ENCODE measurements at regions not wholly inside any gene's neighbourhood (a gene's known extent, or its start where the extent isn't known, plus 50 kb on each side); places are given as distances from the start of the nearest gene placed in this dataset.
"Not testable (repeated sequence)": the region's sequence is repeated elsewhere in the genome, so short reads cannot be mapped to it uniquely, and the experiment has no call there.

DNA sequence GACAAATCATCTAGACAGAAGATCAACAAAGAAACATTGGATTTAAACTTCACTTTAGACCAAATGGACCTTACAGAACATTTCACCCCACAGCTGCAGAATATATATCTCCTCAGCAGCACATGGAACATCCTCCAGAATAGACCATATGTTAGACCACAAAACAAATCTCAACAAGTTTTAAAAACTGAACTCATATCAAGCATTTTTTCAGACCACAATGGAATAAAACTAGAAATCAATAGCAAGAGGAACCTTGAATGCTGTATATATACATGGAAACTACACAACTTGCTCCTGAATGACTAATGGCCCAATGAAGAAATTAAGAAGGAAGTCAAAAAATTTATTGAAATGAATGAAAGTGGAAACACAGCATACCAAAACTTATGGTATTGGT lies 157.7 kb downstream of the MTERF1 start:
- no peaks in the 10 kb centered on the region for H3K4me1 Mint-ChIP-seq

DNA sequence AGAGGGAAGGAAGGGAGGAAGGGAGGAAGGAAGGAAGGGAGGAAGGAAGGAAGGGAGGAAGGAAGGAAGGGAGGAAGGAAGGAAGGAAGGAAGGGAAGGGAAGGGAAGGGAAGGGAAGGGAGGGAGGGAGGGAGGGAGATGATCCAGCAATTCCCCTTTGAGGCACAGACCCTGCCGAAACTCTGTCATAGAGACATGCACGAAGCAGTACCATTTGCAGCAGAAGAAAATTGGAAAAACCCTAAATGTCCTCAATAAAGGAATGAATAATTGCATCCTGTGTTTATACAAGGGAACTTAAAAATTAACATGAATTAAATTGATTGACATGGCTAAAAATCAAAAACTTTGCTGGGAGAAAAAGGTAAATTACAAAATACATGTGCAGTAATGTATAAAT lies 151.5 kb downstream of the MTERF1 start:
- DNase-seq, result not testable (repeated sequence)

More for the DNA sequence above, 157.7 kb downstream of the MTERF1 start:
- H3K9me3 Mint-ChIP-seq, result peaks cover 10% of the 10 kb centered on the region
- no peak for DNase-seq
- H3K27ac Mint-ChIP-seq, result no peak overlapping the region
- no peak overlapping the region for H3K4me3 Mint-ChIP-seq
- H3K27me3 Mint-ChIP-seq, result no peaks in the 10 kb centered on the region
- CTCF ChIA-PET, result no interaction called here
- no peaks in the 10 kb centered on the region for H3K36me3 Mint-ChIP-seq

DNA sequence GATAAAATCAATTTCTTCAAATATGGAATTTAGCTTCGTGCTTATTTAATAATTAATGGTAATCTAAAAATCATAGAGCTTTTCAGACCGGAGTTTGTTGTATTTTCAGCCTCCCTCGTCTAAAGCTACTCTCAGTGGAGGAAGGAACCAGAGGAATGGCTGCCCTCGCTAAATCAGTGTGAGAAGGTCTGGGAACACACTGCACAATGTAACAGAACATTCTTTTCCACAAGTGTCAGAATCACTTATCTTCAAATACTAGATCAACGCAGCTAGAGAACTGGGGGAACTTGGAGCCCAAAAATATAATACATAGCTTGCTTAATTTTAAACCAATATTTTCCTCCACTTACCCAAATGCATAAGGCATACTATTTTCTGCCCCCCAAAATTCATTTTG lies 148.5 kb downstream of the MTERF1 start:
- Mint-ChIP-seq H3K27ac (no peak overlapping the region), H3K36me3 (no peaks in the 10 kb centered on the region), H3K4me3 (no peak overlapping the region), H3K27me3 (no peaks in the 10 kb centered on the region), H3K4me1 (no peaks in the 10 kb centered on the region), H3K9me3 (peaks cover 4% of the 10 kb centered on the region)
- CTCF ChIA-PET, result interaction anchor here (0.7 kb wide), 1 partner anchor 94 kb away, joined by 3 read pairs; no protein-coding TSS in a partner anchor
- DNase-seq, result no peak

More for the DNA sequence above, 151.5 kb downstream of the MTERF1 start:
- H3K36me3 Mint-ChIP-seq, H3K9me3 Mint-ChIP-seq, H3K27ac Mint-ChIP-seq, CTCF ChIA-PET, H3K4me1 Mint-ChIP-seq, H3K27me3 Mint-ChIP-seq, H3K4me3 Mint-ChIP-seq: not testable (repeated sequence)

DNA sequence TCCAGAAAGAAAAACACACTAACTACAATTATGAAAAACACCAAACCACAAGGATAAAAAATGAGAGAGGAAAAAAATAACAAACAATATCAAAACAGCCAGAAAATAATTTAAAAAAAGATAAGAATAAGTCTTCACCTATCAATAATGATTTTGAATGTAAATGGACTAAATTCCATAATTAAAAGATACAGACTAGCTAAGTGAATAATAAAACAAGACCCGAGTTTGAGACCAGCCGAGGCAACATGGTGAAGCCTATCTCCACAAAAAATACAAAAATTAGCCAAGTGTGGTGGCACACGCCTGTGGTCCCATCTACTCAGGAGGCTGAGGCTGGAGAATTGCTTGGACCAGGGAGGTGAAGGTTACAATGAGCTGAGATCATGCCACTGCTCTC lies 131.1 kb downstream of the MTERF1 start:
- Mint-ChIP-seq H3K4me1 (no peaks in the 10 kb centered on the region), H3K27me3 (no peaks in the 10 kb centered on the region), H3K9me3 (peaks cover 7% of the 10 kb centered on the region), H3K36me3 (no peaks in the 10 kb centered on the region), H3K4me3 (no peak overlapping the region), H3K27ac (no peak overlapping the region)
- CTCF ChIA-PET, result no interaction called here
- DNase-seq, result no peak

DNA sequence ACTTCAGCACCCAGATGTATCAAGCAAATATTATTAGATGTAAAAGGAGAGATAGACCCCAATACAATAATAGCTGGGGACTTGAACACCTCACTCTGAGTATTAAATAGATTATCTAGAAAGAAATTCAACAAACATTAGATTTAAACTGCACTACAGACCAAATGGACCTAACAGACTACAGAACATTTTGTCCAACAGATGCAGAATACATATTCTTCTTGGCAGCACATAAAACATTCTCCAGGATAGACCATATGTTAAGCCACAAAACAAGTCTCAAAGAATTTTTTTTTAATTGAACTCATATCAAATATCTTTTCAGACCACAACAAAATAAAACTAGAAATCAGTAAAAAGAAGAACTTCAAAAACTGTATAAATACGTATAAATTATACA lies 130.4 kb downstream of the MTERF1 start:
- H3K4me3 Mint-ChIP-seq, result no peak overlapping the region
- H3K27ac Mint-ChIP-seq, result no peak overlapping the region
- DNase-seq, result no peak
- peaks cover 7% of the 10 kb centered on the region for H3K9me3 Mint-ChIP-seq
- CTCF ChIA-PET, result no interaction called here
- H3K27me3 Mint-ChIP-seq, result no peaks in the 10 kb centered on the region
- no peaks in the 10 kb centered on the region for H3K36me3 Mint-ChIP-seq
- H3K4me1 Mint-ChIP-seq, result no peaks in the 10 kb centered on the region

DNA sequence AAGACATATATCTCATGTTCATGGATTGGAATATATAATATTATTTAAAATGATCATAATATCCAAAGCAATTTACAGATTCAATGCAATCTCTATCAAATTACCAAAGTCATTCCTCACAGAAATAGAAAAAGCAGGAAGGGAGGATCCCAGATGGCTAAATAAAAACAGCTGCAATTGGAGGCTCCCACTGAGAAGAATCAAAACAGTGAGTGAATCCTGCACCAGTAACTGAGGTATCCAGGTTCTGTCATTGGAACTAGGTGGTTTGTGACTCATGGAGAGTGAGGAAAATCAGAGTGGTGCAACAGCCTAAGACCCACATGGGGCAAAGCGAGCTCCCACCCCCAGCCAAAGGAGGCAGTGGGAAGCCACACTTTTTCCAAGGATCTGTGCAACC lies 128.4 kb downstream of the MTERF1 start:
- no peaks in the 10 kb centered on the region for H3K4me1 Mint-ChIP-seq
- CTCF ChIA-PET, result no interaction called here
- no peak overlapping the region for H3K4me3 Mint-ChIP-seq
- peaks cover 7% of the 10 kb centered on the region for H3K9me3 Mint-ChIP-seq
- H3K36me3 Mint-ChIP-seq, result no peaks in the 10 kb centered on the region
- H3K27ac Mint-ChIP-seq, result no peak overlapping the region
- no peaks in the 10 kb centered on the region for H3K27me3 Mint-ChIP-seq
- no peak for DNase-seq

DNA sequence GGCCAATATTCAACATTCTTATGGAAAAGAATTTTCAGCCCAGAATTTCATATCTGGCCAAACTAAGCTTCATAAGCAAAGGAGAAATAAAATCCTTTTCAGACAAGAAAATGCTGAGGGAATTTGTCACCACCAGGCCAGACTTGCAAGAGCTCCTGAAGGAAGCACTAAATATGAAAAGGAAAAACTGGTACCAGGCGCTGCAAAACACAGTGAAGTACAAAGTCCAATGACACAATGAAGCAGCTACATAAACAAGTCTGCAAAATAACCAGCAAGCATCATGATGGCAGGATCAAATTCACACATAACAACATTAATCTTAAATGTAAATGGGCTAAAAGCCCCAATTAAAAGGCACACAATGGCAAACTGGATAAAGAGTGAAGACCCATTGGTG lies 126.2 kb downstream of the MTERF1 start:
- H3K9me3 Mint-ChIP-seq, CTCF ChIA-PET, H3K27ac Mint-ChIP-seq, H3K4me3 Mint-ChIP-seq, DNase-seq, H3K36me3 Mint-ChIP-seq, H3K27me3 Mint-ChIP-seq, H3K4me1 Mint-ChIP-seq: not testable (repeated sequence)

DNA sequence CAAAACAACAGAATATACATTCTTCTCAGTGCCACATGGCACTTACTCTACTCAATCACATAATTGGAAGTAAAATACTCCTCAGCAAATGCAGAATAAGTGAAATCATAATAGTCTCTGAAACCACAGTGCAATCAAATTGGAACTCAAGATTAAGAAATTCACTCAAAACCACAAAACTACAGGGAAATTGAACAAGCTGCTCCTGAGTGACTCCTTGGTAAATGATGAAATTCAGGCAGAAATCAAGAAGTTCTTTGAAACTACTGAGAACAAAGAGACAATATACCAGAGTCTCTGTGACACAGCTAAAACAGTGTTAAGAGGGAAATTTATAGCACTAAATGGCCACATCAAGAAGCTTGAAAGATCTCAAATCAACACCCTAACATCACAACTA lies 125.4 kb downstream of the MTERF1 start:
- H3K27ac Mint-ChIP-seq, H3K4me3 Mint-ChIP-seq, DNase-seq, H3K9me3 Mint-ChIP-seq, H3K4me1 Mint-ChIP-seq, CTCF ChIA-PET, H3K27me3 Mint-ChIP-seq, H3K36me3 Mint-ChIP-seq: not testable (repeated sequence)

DNA sequence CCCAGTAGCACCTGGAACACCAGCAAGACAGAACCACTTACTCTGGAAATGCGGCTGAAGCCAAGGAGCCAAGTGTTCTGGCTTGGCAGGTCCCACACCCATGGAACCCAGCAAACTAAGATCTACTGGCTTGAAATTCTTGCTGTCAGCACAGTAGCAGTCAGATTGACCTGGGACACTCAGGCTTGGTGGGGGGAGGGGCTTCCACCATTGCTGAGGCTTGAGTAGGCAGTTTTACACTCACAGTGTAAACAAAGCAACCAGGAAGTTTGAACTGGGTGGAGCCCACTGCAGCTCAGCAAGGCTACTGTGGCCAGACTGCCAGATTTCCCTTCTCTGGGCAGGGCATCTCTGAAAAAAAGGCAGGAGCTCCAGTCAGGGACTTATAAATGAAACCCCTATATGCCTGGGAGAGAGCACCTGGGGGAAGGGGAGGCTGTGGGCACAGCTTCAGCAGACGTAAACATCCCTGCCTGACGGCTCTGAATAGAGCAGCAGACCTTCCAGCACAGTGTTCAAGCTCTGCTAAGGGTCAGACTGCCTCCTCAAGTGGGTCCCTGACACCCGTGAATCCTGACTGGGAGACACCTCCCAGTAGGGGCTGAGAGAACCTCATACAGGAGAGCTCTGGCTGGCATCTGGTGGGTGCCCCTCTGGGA lies 121.2 kb downstream of the MTERF1 start:
- H3K36me3 Mint-ChIP-seq, result no peaks in the 10 kb centered on the region
- H3K4me3 Mint-ChIP-seq, result no peak overlapping the region
- CTCF ChIA-PET, result no interaction called here
- no peak overlapping the region for H3K27ac Mint-ChIP-seq
- no peak for DNase-seq
- H3K4me1 Mint-ChIP-seq, result no peaks in the 10 kb centered on the region
- peaks cover 9% of the 10 kb centered on the region for H3K9me3 Mint-ChIP-seq
- H3K27me3 Mint-ChIP-seq, result no peaks in the 10 kb centered on the region

DNA sequence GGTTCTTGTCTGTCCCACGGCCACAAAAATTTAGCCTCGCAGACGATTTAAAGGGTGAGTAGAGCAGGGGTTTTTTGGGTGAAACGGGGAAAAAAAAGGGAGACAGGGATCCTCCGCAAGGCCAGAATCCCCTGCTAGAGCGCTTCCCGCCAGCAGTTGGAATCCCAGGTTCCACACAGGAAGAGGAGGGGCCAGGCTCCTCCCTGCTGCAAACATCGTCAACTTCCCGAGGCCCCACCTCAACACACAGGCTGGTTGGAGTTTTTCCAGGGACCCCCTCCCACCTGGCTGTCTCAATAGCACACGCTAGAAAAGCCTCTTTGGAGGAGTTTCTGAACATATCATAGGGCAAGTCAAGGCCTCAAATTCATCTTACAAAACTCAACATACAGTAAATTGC lies 112.7 kb downstream of the MTERF1 start:
- H3K27ac Mint-ChIP-seq, result no peak overlapping the region
- CTCF ChIA-PET, result no interaction called here
- no peaks in the 10 kb centered on the region for H3K9me3 Mint-ChIP-seq
- H3K4me3 Mint-ChIP-seq, result no peak overlapping the region
- DNase-seq, result no peak
- H3K27me3 Mint-ChIP-seq, result no peaks in the 10 kb centered on the region
- H3K36me3 Mint-ChIP-seq, result no peaks in the 10 kb centered on the region
- no peaks in the 10 kb centered on the region for H3K4me1 Mint-ChIP-seq

DNA sequence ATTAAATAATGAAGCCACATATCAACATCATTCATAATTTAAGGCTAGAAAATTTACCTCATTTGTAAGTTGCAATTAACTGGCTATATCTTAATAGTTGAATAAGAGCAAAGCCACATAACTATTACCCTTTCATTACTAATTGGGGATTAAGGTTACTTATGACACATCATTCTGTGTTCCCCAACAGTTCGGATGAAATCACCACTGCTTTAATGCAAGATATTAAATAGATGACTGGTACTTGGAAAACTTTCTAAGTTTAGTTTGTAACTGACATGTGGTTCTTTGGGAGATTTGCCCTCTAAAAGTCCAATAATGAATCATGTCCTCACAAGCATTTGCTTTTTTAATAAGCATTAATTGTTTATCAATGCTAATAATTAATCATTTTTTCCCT lies 109.1 kb downstream of the MTERF1 start:
- no peaks in the 10 kb centered on the region for H3K4me1 Mint-ChIP-seq
- H3K36me3 Mint-ChIP-seq, result no peaks in the 10 kb centered on the region
- no peaks in the 10 kb centered on the region for H3K9me3 Mint-ChIP-seq
- DNase-seq, result no peak
- H3K27me3 Mint-ChIP-seq, result no peaks in the 10 kb centered on the region
- CTCF ChIA-PET, result no interaction called here
- no peak overlapping the region for H3K27ac Mint-ChIP-seq
- no peak overlapping the region for H3K4me3 Mint-ChIP-seq

DNA sequence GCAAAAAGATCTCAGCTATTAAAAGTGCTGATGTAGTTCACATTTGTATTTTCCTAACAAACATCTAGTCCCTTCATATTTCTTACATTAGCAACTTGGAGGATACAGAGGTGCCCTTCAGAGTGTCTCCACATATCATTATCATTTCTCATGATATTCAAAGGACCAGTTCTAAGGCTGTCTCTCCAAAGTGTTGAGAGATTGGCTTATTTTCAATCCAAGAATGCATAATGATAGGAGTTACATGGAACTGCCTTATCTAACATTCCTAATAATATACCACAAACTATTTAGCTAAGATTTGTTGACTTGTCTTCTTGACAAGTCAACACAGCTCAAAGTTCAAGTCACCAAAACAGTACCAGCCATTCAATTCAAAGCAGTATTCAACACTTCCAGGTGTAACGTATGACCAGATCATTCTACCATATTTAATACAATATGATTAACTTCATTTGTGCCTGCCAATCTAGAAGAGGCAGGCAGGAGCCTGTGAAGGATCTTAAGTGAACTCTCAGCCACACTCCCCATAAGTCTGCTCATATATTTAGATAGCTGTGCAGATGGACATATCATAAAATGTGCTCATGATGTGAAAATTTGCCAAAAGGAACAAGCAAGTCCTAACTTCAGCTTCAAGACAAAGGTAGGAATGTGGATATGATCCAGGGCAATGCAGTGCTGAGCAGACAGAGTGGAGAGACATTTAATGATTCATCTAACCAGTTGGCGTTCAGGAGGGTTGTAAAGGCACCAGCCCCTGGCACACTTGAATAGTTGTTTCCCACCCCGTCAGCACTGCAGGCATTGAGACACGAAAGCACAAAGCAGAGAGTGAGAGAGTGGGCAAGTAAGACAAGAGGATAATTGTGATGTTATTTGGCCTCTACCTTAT lies 108.3 kb downstream of the MTERF1 start:
- CTCF ChIA-PET, result no interaction called here
- Mint-ChIP-seq H3K36me3 (no peaks in the 10 kb centered on the region), H3K4me1 (no peaks in the 10 kb centered on the region), H3K27me3 (no peaks in the 10 kb centered on the region), H3K27ac (no peak overlapping the region), H3K9me3 (no peaks in the 10 kb centered on the region), H3K4me3 (no peak overlapping the region)
- DNase-seq, result no peak

DNA sequence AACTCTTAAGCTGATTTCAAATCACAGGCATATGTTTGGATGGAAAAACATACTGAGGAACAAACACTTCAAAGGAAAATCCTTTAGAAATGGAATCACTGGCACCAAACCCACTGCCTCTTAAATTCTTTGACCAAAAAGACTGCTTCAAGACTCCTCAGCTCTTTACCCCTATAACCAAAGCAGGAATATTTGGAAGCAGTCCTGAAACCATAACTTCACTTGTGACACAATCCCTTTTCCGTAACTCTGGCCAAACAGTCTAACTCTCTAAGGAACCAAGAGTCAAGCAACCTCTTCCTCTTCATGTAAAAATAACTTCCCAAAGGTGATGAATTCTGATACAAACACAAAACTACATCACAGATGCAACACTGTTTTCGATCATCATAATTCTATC lies 104.3 kb downstream of the MTERF1 start:
- no peaks in the 10 kb centered on the region for H3K27me3 Mint-ChIP-seq
- no peaks in the 10 kb centered on the region for H3K9me3 Mint-ChIP-seq
- H3K4me1 Mint-ChIP-seq, result no peaks in the 10 kb centered on the region
- no peak overlapping the region for H3K27ac Mint-ChIP-seq
- no peaks in the 10 kb centered on the region for H3K36me3 Mint-ChIP-seq
- no peak overlapping the region for H3K4me3 Mint-ChIP-seq
- CTCF ChIA-PET, result no interaction called here
- no peak for DNase-seq

DNA sequence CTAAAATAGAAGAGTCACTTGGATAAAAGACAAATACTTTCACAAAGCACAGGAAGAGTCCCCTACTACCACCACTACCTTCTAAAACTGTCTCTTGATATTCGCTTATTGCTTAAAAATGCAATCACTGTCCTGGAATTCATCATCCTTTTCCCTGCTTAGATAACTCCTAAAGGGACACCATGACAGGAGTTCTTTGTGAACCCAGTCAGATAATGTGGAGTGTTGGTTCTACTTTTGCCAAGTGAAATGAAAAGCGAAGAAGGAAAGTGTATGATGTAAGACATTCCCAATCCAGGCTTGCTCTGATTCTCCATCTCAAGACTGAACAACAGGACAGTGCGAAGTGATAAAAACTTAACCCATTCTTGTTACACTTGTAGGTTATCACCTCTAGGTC lies 103.0 kb downstream of the MTERF1 start:
- Mint-ChIP-seq H3K36me3 (no peaks in the 10 kb centered on the region), H3K4me3 (no peak overlapping the region), H3K27me3 (no peaks in the 10 kb centered on the region), H3K9me3 (no peaks in the 10 kb centered on the region), H3K27ac (no peak overlapping the region), H3K4me1 (no peaks in the 10 kb centered on the region)
- CTCF ChIA-PET, result no interaction called here
- DNase-seq, result no peak

DNA sequence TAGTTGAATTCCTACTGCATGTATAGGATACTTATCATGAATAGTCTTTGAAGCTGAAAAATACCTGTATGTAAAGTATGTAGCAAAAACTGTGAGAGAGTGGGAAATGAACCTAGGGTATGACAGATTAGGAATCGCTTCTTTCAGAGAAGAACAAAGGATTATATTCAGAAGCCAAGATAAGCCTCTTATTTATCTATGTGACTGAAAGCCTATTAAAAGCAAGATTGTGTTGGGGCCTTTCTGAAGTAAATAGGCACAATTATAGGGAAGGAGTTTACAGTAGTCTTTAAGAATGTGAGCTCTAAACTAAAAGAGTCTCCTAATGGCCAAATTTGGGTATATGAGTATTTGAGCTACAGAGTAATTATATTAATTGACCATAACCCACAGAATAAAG lies 102.1 kb downstream of the MTERF1 start:
- Mint-ChIP-seq H3K36me3 (no peaks in the 10 kb centered on the region), H3K27ac (no peak overlapping the region), H3K4me1 (no peaks in the 10 kb centered on the region), H3K27me3 (no peaks in the 10 kb centered on the region), H3K4me3 (no peak overlapping the region), H3K9me3 (no peaks in the 10 kb centered on the region)
- CTCF ChIA-PET, result no interaction called here
- DNase-seq, result no peak

Data from activated naive CD4-positive, alpha-beta T cell treated with anti-CD3 and anti-CD28 coated beads, Interleukin-2, amount 10 ng/mL, durations not matched to agents 7 days and 5 days (primary cell).